ENCODE measurements at regions not wholly inside any gene's neighbourhood (a gene's known extent, or its start where the extent isn't known, plus 50 kb on each side); places are given as distances from the start of the nearest gene placed in this dataset.

DNA sequence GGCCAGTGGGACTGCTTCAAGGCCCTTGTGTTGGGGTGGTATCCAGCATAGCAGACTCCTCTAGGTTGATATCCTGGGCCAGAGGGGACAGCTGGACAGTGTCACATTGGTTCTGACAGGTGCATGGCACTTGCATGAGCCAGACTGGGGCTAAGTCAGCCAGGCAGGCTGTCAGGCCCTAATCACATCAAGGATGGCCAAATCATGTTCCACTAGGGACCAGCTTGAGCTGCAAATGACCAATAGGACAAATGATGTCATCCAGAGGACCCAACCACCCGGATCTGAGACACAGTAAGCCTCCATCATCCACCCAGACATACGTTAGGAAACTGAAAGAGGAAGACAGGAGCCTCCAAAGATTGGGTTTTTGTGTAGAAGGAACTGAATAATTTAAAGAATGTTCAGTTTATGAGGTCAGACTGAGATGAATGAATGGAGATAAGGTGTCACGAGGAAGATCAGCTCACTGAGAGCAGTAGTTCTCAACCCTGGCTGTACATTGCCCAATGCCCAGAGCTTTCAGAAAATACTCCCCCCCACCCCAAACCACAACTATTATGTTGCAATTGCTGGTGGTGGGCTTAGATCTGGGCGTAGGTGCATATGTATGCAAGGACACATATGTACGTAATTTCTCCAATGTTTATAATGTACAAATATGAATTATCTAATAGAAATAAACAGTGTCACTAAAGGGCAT lies 75.2 kb upstream of the INHBA start:
- TF ChIP-seq CTCF (IDR thresholded peaks at IDR 0.05): no peak
- Histone ChIP-seq H3K27ac (no peak overlapping the region), H3K4me3 (no peak overlapping the region)
- DNase-seq (ENCODE audit: low spot score): no peak

DNA sequence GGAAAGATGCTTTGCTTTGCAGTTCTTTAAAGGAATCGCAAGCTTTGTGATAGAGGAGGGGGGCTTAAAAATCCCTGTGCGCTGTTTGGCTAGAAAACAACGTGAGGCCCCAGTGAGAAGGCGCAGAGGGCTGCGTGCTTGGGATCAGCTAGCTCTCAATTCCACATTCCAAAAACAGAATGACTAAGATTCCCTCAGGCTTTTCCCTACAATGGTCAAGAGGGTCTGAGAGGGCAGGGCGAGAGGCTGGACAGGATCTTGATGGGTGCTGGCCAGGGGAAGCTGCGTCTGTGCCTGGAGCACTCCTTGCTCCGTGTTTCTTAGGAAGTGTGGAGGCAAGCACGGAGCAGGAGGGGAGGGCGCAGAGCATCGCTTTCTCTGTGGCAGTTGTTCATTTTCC lies 72.1 kb upstream of the INHBA start:
- DNase-seq (ENCODE audit: low spot score): no peak
- no peak overlapping the region for H3K27ac ChIP-seq
- H3K4me3 ChIP-seq: no peak overlapping the region
- no peak for TF ChIP-seq CTCF (IDR thresholded peaks at IDR 0.05)

DNA sequence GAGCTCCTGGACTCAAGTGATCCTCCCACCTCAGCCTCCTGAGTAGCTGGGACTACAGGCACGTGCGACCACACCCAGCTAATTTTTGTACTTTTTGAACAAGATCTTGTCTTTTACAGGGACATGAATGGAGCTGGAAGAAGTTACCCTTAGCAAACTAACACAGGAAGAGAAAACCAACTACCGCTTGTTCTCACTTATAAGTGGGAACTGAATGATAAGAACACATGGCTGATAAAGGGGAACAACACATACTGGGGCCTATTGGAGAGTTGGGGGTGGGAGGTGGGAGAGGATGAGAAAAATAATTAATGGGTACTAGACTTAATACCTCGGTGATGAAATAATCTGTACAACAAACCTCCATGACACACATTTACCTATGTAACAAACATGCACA lies 70.9 kb upstream of the INHBA start:
- no peak for DNase-seq (ENCODE audit: low spot score)
- TF ChIP-seq CTCF (IDR thresholded peaks at IDR 0.05): no peak
- H3K4me3 ChIP-seq: no peak overlapping the region
- no peak overlapping the region for H3K27ac ChIP-seq

GRCh38 chr7:41771717-41772116 lies 68.8 kb upstream of the INHBA start:
- TF ChIP-seq CTCF (IDR thresholded peaks at IDR 0.05): no peak
- H3K4me3 ChIP-seq: no peak overlapping the region

GRCh38 chr7:41769162-41769561 lies 66.3 kb upstream of the INHBA start:
- no peak for TF ChIP-seq CTCF (IDR thresholded peaks at IDR 0.05)
- no peak for DNase-seq (ENCODE audit: low spot score)
- no peak overlapping the region for H3K4me3 ChIP-seq
- H3K27ac ChIP-seq: no peak overlapping the region

More at GRCh38 chr7:41771717-41772116, 68.8 kb upstream of the INHBA start:
- H3K27ac ChIP-seq: no peak overlapping the region
- DNase-seq (ENCODE audit: low spot score): no peak

DNA sequence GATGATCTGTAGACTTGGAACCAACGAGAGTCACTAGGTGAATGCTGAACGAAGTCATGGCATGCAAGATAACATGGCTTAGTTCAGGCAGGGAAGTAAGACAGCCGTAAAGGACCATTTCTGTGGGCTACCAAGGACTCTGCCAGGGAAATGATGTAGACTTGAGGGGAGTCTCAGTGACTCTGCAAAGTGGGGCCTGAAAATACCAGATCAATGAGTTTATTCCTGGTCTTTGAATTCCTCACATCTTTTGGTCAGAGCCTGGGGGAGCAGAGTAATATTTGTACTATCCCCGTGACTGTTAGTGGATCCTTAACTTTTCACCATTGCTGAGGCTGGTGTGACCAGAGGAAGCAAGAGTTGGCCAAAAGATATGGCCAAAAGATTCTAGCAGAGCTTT lies 60.7 kb upstream of the INHBA start:
- no peak for TF ChIP-seq CTCF (IDR thresholded peaks at IDR 0.05)
- Histone ChIP-seq H3K4me3 (no peak overlapping the region), H3K27ac (no peak overlapping the region)
- DNase-seq (ENCODE audit: low spot score): no peak

DNA sequence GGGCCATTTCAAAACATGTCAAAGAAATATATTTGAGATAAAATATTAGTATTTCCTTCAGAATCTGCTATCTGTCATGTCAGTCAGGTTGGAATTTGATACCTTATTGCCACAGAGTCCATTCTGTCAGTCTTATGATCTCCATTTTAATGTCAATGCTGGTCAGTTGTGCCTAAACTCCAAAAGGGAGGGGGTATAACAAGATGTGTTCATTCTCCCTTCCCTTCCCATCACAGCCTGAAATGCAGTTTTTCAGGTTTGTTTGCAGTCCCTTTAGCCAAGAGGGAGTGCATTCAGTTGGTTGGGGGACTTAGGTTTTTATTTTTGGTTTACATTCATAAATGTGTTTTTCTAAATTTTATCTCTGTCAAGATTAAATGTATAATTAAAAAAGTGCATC lies 59.8 kb upstream of the INHBA start:
- DNase-seq (ENCODE audit: low spot score): no peak
- TF ChIP-seq CTCF (IDR thresholded peaks at IDR 0.05): no peak
- Histone ChIP-seq H3K4me3 (no peak overlapping the region), H3K27ac (no peak overlapping the region)

All from coronary artery (tissue), 2 donors.